ENCODE measurements at regions not wholly inside any gene's neighbourhood (a gene's known extent, or its start where the extent isn't known, plus 50 kb on each side); places are given as distances from the start of the nearest gene placed in this dataset.

- TF ChIP-seq EZH2phosphoT487 (IDR thresholded peaks at IDR 0.05; ENCODE audit: low read length) (no peak), CTCF (IDR thresholded peaks at IDR 0.05; ENCODE audit: low read length) (no peak), EZH2 (optimal IDR thresholded peaks at IDR 0.05; ENCODE audit: low read depth, low read length) (no peak)
These were observed 892.4 kb upstream of the TENM3 start for GRCh38 chr4:181350615-181351415.

Data from MM.1S (cell line).